Mesothelial cell of epicardium (in vitro differentiated cells): ENCODE measurements at regions not wholly inside any gene's neighbourhood (a gene's known extent, or its start where the extent isn't known, plus 50 kb on each side); places are given as distances from the start of the nearest gene placed in this dataset.

Experiments used
- DNase-seq, 2 experiments: peaks; one replicate each; pipeline ENCODE4 v3.0.0; 2021; ENCODE audit warnings: low spot score in 2 of 2; ENCODE audit not compliant: unreplicated experiment in 2 of 2
- H3K27ac Mint-ChIP-seq: 2 replicates; pipeline ENCODE4 v1.8.0; 2021; ENCODE audit warnings: mixed read lengths
- H3K27me3 Mint-ChIP-seq: 2 replicates; pipeline ENCODE4 v1.8.0; 2021; ENCODE audit warnings: low read depth, mixed read lengths
- H3K36me3 Mint-ChIP-seq: 2 replicates; pipeline ENCODE4 v1.8.0; 2021; ENCODE audit warnings: mixed read lengths
- H3K4me1 Mint-ChIP-seq: 2 replicates; pipeline ENCODE4 v1.8.0; 2021; ENCODE audit warnings: mixed read lengths
- H3K4me3 Mint-ChIP-seq: 2 replicates; pipeline ENCODE4 v1.8.0; 2021; ENCODE audit warnings: mild to moderate bottlenecking, moderate library complexity, mixed read lengths
- H3K9me3 Mint-ChIP-seq: 2 replicates; pipeline ENCODE4 v1.8.0; 2021; ENCODE audit warnings: mixed read lengths
- CTCF ChIP-seq: fragments of 200-600 bp; sonication (generic); IDR thresholded peaks from one replicate; pipeline ENCODE4 v1.5.0; 2021; ENCODE audit warnings: antibody characterized with exemption; ENCODE audit not compliant: unreplicated experiment

GRCh38 chr14:104510216-104510615 is 69.3 kb upstream of the C14orf180 start:
- Mint-ChIP-seq H3K27ac (no peak overlapping the region), H3K4me1 (no peaks in the 10 kb centered on the region), H3K36me3 (no peaks in the 10 kb centered on the region), H3K27me3 (peaks cover 27% of the 10 kb centered on the region), H3K4me3 (no peak overlapping the region), H3K9me3 (peaks cover 9% of the 10 kb centered on the region)
- DNase-seq = no peak
- TF ChIP-seq CTCF = no peak

- no peak overlapping the region for H3K4me3 Mint-ChIP-seq
- H3K36me3 Mint-ChIP-seq = no peaks in the 10 kb centered on the region
- no peak for TF ChIP-seq CTCF
- no peaks in the 10 kb centered on the region for H3K4me1 Mint-ChIP-seq
- H3K9me3 Mint-ChIP-seq = peaks cover 9% of the 10 kb centered on the region
- no peak overlapping the region for H3K27ac Mint-ChIP-seq
- peaks cover 24% of the 10 kb centered on the region for H3K27me3 Mint-ChIP-seq
- DNase-seq = no peak
Observed at GRCh38 chr14:104510794-104511611, 68.6 kb upstream of the C14orf180 start.

- TF ChIP-seq CTCF = no peak
- no peaks in the 10 kb centered on the region for H3K4me1 Mint-ChIP-seq
- no peak for DNase-seq
- H3K27ac Mint-ChIP-seq = no peak overlapping the region
- no peaks in the 10 kb centered on the region for H3K36me3 Mint-ChIP-seq
- H3K4me3 Mint-ChIP-seq = no peak overlapping the region
- peaks cover 9% of the 10 kb centered on the region for H3K9me3 Mint-ChIP-seq
- H3K27me3 Mint-ChIP-seq = peaks cover 24% of the 10 kb centered on the region
Observed at GRCh38 chr14:104512061-104512460, 67.5 kb upstream of the C14orf180 start.

GRCh38 chr14:104512771-104513640 is 66.6 kb upstream of the C14orf180 start:
- no peaks in the 10 kb centered on the region for H3K36me3 Mint-ChIP-seq
- H3K4me1 Mint-ChIP-seq = no peaks in the 10 kb centered on the region
- H3K27me3 Mint-ChIP-seq = peaks cover 20% of the 10 kb centered on the region
- TF ChIP-seq CTCF = no peak
- no peak overlapping the region for H3K27ac Mint-ChIP-seq
- no peak overlapping the region for H3K4me3 Mint-ChIP-seq
- peaks cover 13% of the 10 kb centered on the region for H3K9me3 Mint-ChIP-seq
- no peak for DNase-seq

- H3K36me3 Mint-ChIP-seq = no peaks in the 10 kb centered on the region
- H3K27ac Mint-ChIP-seq = no peak overlapping the region
- no peak for TF ChIP-seq CTCF
- peaks cover 21% of the 10 kb centered on the region for H3K27me3 Mint-ChIP-seq
- H3K4me3 Mint-ChIP-seq = no peak overlapping the region
- H3K4me1 Mint-ChIP-seq = no peaks in the 10 kb centered on the region
- DNase-seq = no peak
- peaks cover 8% of the 10 kb centered on the region for H3K9me3 Mint-ChIP-seq
Observed at GRCh38 chr14:104513641-104514046, 65.9 kb upstream of the C14orf180 start.
